Heart left ventricle (tissue), 16 donors: ENCODE measurements at regions not wholly inside any gene's neighbourhood (a gene's known extent, or its start where the extent isn't known, plus 50 kb on each side); places are given as distances from the start of the nearest gene placed in this dataset.

ENCODE experiments used
- ATAC-seq, 4 donors: fragments of 200-7000 bp; cut with Tn5 transposase; one replicate each; pipeline ENCODE4 v1.9.1; 2020 to 2022; ENCODE audit warnings: moderate library complexity in 4 of 4, mild to moderate bottlenecking in 3 of 4, moderate number of reproducible peaks in 1 of 4
- DNase-seq, 5 donors: peaks; one replicate each; pipeline ENCODE4 v3.0.0-alpha.2; 2020
- H3K27ac ChIP-seq, 12 donors: fragments of 200-600 bp; sonication (generic) in 4 of 12; one replicate each; pipeline versions ENCODE4 v1.5.0 to v1.8.0; 2016 to 2022; ENCODE audit warnings: mild to moderate bottlenecking in 2 of 12
- H3K27me3 ChIP-seq, 9 donors: fragments of 200-600 bp; sonication (generic) in 2 of 9; one replicate each; pipeline versions ENCODE4 v1.5.1 to v1.8.0; 2016 to 2022; ENCODE audit warnings: mild to moderate bottlenecking in 3 of 9
- H3K36me3 ChIP-seq, 9 donors: fragments of 200-600 bp; sonication (generic) in 2 of 9; one replicate each; pipeline versions ENCODE4 v1.5.0 to v1.8.0; 2018 to 2022; ENCODE audit warnings: mild to moderate bottlenecking in 2 of 9
- H3K4me1 ChIP-seq, 12 donors: fragments of 200-600 bp; sonication (generic) in 4 of 12; one replicate each; pipeline versions ENCODE4 v1.5.0 to v1.8.0; 2016 to 2022; ENCODE audit warnings: mild to moderate bottlenecking in 3 of 12
- H3K4me3 ChIP-seq, 12 donors: fragments of 200-600 bp; sonication (generic) in 4 of 12; one replicate each; pipeline versions ENCODE4 v1.5.0 to v1.8.0; 2017 to 2022; ENCODE audit warnings: mild to moderate bottlenecking in 9 of 12, moderate library complexity in 4 of 12
- H3K9me3 ChIP-seq, 12 donors: fragments of 200-600 bp; sonication (generic) in 4 of 12; one replicate each; pipeline versions ENCODE4 v1.5.0 to v1.8.0; 2016 to 2022; ENCODE audit warnings: mild to moderate bottlenecking in 1 of 12
- CTCF ChIP-seq, 12 donors: fragments of 200-600 bp; sonication (generic) in 4 of 12; IDR thresholded peaks; one replicate each; pipeline versions ENCODE4 v1.5.0 to v1.8.0; 2018 to 2022; ENCODE audit warnings: antibody characterized with exemption in 12 of 12, mild to moderate bottlenecking in 5 of 12
- POLR2A ChIP-seq, 2 donors: fragments of 450-650 bp; IDR thresholded peaks; one replicate each; pipeline ENCODE4 v1.6.1; 2017; ENCODE audit warnings: antibody characterized with exemption in 2 of 2, mild to moderate bottlenecking in 2 of 2, moderate library complexity in 2 of 2
- WGBS, 4 donors: extraction: QIAGEN DNeasy Blood & Tissue Kit in 2 of 4; methylation state at CpG; one replicate each; pipeline versions ENCODE4 v1.1.5 to v1.1.7; 2013 to 2018; 5-methylcytosine and 5-hydroxymethylcytosine counted together
- intact Hi-C, 10 donors: fragments of 100-400 bp; cut with DNase I; formaldehyde crosslinking; loops; one replicate each; pipeline versions ENCODE4 v1.11.1 to v1.14.2; 2022
- donor health status: ischemic (EF 13 %, LVEDD 7.1; RV severe dilation, severe dysfunction).
- donor health status: healthy with polysubstance abuse.
- donor health status: DM: no; HTN: yes; CAD: no.
- donor health status: DM: no; HTN: no; CAD: no.
- donor health status: ischemic (EF 25% LVEDD 6.9; RV normal size, moderate dysfunction).
- donor health status: ischemic (EF 25% LVEDD 5.7; RV mildly dilated, moderate dysfunction).
- donor health status: healthy.
- donor health status: DM: yes; HTN: yes; CAD: no.
- donor health status: ischemic (EF 35%, LVEDD 5.7; RV mildly dilated, moderate dysfunction).
- donor health status: nonischemic (EF 11% LVEDD 7.7; RV severe dilation, severe dysfunction).
- donor health status: DM: yes; HTN: yes; CAD: no.
- donor health status: PGD.
- donor health status: ischemic (EF 29% LVEDD 5.4; RV normal size, mild dysfunction).
- donor health status: nonischemic (EF 23%, LVEDD 6.1; RV moderate dilation, normal function).

- intact Hi-C loops, result no loop called here
- H3K4me3 ChIP-seq, result no peak overlapping the region
- peaks cover 0 to 4% (median 0%) of the 10 kb centered on the region in 12 donors for H3K4me1 ChIP-seq
- WGBS, 4 donors, result 40 to 76% (median 60%) methylated on average over 11 of the region's 11 CpGs
- ATAC-seq, result peak in 2 of 4 donors; percentile 36 to 48
- H3K36me3 ChIP-seq, result no peaks in the 10 kb centered on the region
- H3K27ac ChIP-seq, result peak overlapping the region in 1 of 12 donors; percentile 13
- TF ChIP-seq POLR2A (IDR thresholded peaks at IDR 0.05) (no peak), CTCF (IDR thresholded peaks at IDR 0.05) (no peak)
- DNase-seq, result no peak
- no peaks in the 10 kb centered on the region for H3K27me3 ChIP-seq
- H3K9me3 ChIP-seq, result no peaks in the 10 kb centered on the region
Measured at GRCh38 chr2:88239781-88240180, 69.6 kb downstream of the THNSL2 start.

GRCh38 chr2:88236666-88237065 lies 66.5 kb downstream of the THNSL2 start:
- Histone ChIP-seq H3K27ac (no peak overlapping the region), H3K36me3 (no peaks in the 10 kb centered on the region), H3K4me1 (peaks cover 0 to 4% (median 0%) of the 10 kb centered on the region in 12 donors), H3K27me3 (no peaks in the 10 kb centered on the region), H3K4me3 (no peak overlapping the region), H3K9me3 (no peaks in the 10 kb centered on the region)
- intact Hi-C loops, result no loop called here
- TF ChIP-seq CTCF (IDR thresholded peaks at IDR 0.05) (no peak), POLR2A (IDR thresholded peaks at IDR 0.05) (no peak)
- DNase-seq (no peak), ATAC-seq (no peak)
- 54 to 64% (median 57%) methylated on average over 3 of the region's 3 CpGs for WGBS, 4 donors
